Heart left ventricle (tissue), 16 donors: ENCODE measurements at regions not wholly inside any gene's neighbourhood (a gene's known extent, or its start where the extent isn't known, plus 50 kb on each side); places are given as distances from the start of the nearest gene placed in this dataset.

ENCODE experiments used
- ATAC-seq, 4 donors: fragments of 200-7000 bp; cut with Tn5 transposase; one replicate each; pipeline ENCODE4 v1.9.1; 2020 to 2022; ENCODE audit warnings: moderate library complexity in 4 of 4, mild to moderate bottlenecking in 3 of 4, moderate number of reproducible peaks in 1 of 4
- DNase-seq, 5 donors: peaks; one replicate each; pipeline ENCODE4 v3.0.0-alpha.2; 2020
- H3K27ac ChIP-seq, 12 donors: fragments of 200-600 bp; sonication (generic) in 4 of 12; one replicate each; pipeline versions ENCODE4 v1.5.0 to v1.8.0; 2016 to 2022; ENCODE audit warnings: mild to moderate bottlenecking in 2 of 12
- H3K27me3 ChIP-seq, 9 donors: fragments of 200-600 bp; sonication (generic) in 2 of 9; one replicate each; pipeline versions ENCODE4 v1.5.1 to v1.8.0; 2016 to 2022; ENCODE audit warnings: mild to moderate bottlenecking in 3 of 9
- H3K36me3 ChIP-seq, 9 donors: fragments of 200-600 bp; sonication (generic) in 2 of 9; one replicate each; pipeline versions ENCODE4 v1.5.0 to v1.8.0; 2018 to 2022; ENCODE audit warnings: mild to moderate bottlenecking in 2 of 9
- H3K4me1 ChIP-seq, 12 donors: fragments of 200-600 bp; sonication (generic) in 4 of 12; one replicate each; pipeline versions ENCODE4 v1.5.0 to v1.8.0; 2016 to 2022; ENCODE audit warnings: mild to moderate bottlenecking in 3 of 12
- H3K4me3 ChIP-seq, 12 donors: fragments of 200-600 bp; sonication (generic) in 4 of 12; one replicate each; pipeline versions ENCODE4 v1.5.0 to v1.8.0; 2017 to 2022; ENCODE audit warnings: mild to moderate bottlenecking in 9 of 12, moderate library complexity in 4 of 12
- H3K9me3 ChIP-seq, 12 donors: fragments of 200-600 bp; sonication (generic) in 4 of 12; one replicate each; pipeline versions ENCODE4 v1.5.0 to v1.8.0; 2016 to 2022; ENCODE audit warnings: mild to moderate bottlenecking in 1 of 12
- CTCF ChIP-seq, 12 donors: fragments of 200-600 bp; sonication (generic) in 4 of 12; IDR thresholded peaks; one replicate each; pipeline versions ENCODE4 v1.5.0 to v1.8.0; 2018 to 2022; ENCODE audit warnings: antibody characterized with exemption in 12 of 12, mild to moderate bottlenecking in 5 of 12
- POLR2A ChIP-seq, 2 donors: fragments of 450-650 bp; IDR thresholded peaks; one replicate each; pipeline ENCODE4 v1.6.1; 2017; ENCODE audit warnings: antibody characterized with exemption in 2 of 2, mild to moderate bottlenecking in 2 of 2, moderate library complexity in 2 of 2
- WGBS, 4 donors: extraction: QIAGEN DNeasy Blood & Tissue Kit in 2 of 4; methylation state at CpG; one replicate each; pipeline versions ENCODE4 v1.1.5 to v1.1.7; 2013 to 2018; 5-methylcytosine and 5-hydroxymethylcytosine counted together
- intact Hi-C, 10 donors: fragments of 100-400 bp; cut with DNase I; formaldehyde crosslinking; loops; one replicate each; pipeline versions ENCODE4 v1.11.1 to v1.14.2; 2022
- donor health status: ischemic (EF 13 %, LVEDD 7.1; RV severe dilation, severe dysfunction).
- donor health status: healthy with polysubstance abuse.
- donor health status: DM: no; HTN: yes; CAD: no.
- donor health status: DM: no; HTN: no; CAD: no.
- donor health status: ischemic (EF 25% LVEDD 6.9; RV normal size, moderate dysfunction).
- donor health status: ischemic (EF 25% LVEDD 5.7; RV mildly dilated, moderate dysfunction).
- donor health status: healthy.
- donor health status: DM: yes; HTN: yes; CAD: no.
- donor health status: ischemic (EF 35%, LVEDD 5.7; RV mildly dilated, moderate dysfunction).
- donor health status: nonischemic (EF 11% LVEDD 7.7; RV severe dilation, severe dysfunction).
- donor health status: DM: yes; HTN: yes; CAD: no.
- donor health status: PGD.
- donor health status: ischemic (EF 29% LVEDD 5.4; RV normal size, mild dysfunction).
- donor health status: nonischemic (EF 23%, LVEDD 6.1; RV moderate dilation, normal function).

- 52 to 70% (median 60%) methylated on average over 4 of the region's 4 CpGs for WGBS, 4 donors
- Histone ChIP-seq H3K4me3 (no peak overlapping the region), H3K4me1 (no peaks in the 10 kb centered on the region), H3K27me3 (no peaks in the 10 kb centered on the region), H3K27ac (no peak overlapping the region), H3K9me3 (peaks cover 0 to 17% (median 0%) of the 10 kb centered on the region in 12 donors), H3K36me3 (no peaks in the 10 kb centered on the region)
- ATAC-seq (no peak), DNase-seq (no peak)
- intact Hi-C loops = no loop called here
- TF ChIP-seq CTCF (IDR thresholded peaks at IDR 0.05) (no peak), POLR2A (IDR thresholded peaks at IDR 0.05) (no peak)
These were observed 185.8 kb downstream of the ALG10B start for GRCh38 chr12:38502415-38502814.

- intact Hi-C loops = no loop called here
- no peak for ATAC-seq
These were observed 191.3 kb downstream of the ALG10B start for GRCh38 chr12:38507839-38508238.

GRCh38 chr12:38508246-38508645, 191.7 kb downstream of the ALG10B start:
- no peak for ATAC-seq
- DNase-seq = peak in 1 of 5 donors; percentile 29
- Histone ChIP-seq H3K27ac (no peak overlapping the region), H3K4me1 (no peaks in the 10 kb centered on the region), H3K9me3 (peaks cover 0 to 2% (median 0%) of the 10 kb centered on the region in 12 donors), H3K27me3 (peaks cover 0 to 5% (median 0%) of the 10 kb centered on the region in 9 donors), H3K4me3 (no peak overlapping the region), H3K36me3 (no peaks in the 10 kb centered on the region)
- intact Hi-C loops = no loop called here
- no peak for TF ChIP-seq CTCF (IDR thresholded peaks at IDR 0.05)
- TF ChIP-seq POLR2A (IDR thresholded peaks at IDR 0.05) = no peak
- 23 to 49% (median 41%) methylated on average over 2 to 5 of the region's 5 CpGs for WGBS, 4 donors

More at GRCh38 chr12:38507839-38508238, 191.3 kb downstream of the ALG10B start:
- Histone ChIP-seq H3K27ac (no peak overlapping the region), H3K4me3 (no peak overlapping the region), H3K36me3 (no peaks in the 10 kb centered on the region), H3K4me1 (no peaks in the 10 kb centered on the region), H3K9me3 (no peaks in the 10 kb centered on the region), H3K27me3 (peaks cover 0 to 5% (median 0%) of the 10 kb centered on the region in 9 donors)
- WGBS, 4 donors = 60 to 76% (median 68%) methylated on average over 6 to 7 of the region's 7 CpGs
- DNase-seq = no peak
- TF ChIP-seq POLR2A (IDR thresholded peaks at IDR 0.05) (no peak), CTCF (IDR thresholded peaks at IDR 0.05) (no peak)

GRCh38 chr12:38515912-38516311, 199.3 kb downstream of the ALG10B start:
- ATAC-seq = peak in 1 of 4 donors; percentile 11
- H3K9me3 ChIP-seq = peaks cover 0 to 4% (median 0%) of the 10 kb centered on the region in 12 donors
- intact Hi-C loops = no loop called here
- H3K27ac ChIP-seq = no peak overlapping the region
- TF ChIP-seq CTCF (IDR thresholded peaks at IDR 0.05) (no peak), POLR2A (IDR thresholded peaks at IDR 0.05) (no peak)
- H3K4me3 ChIP-seq = no peak overlapping the region
- H3K36me3 ChIP-seq = no peaks in the 10 kb centered on the region
- H3K4me1 ChIP-seq = peaks cover 0 to 7% (median 0%) of the 10 kb centered on the region in 12 donors
- H3K27me3 ChIP-seq = no peaks in the 10 kb centered on the region
- no peak for DNase-seq
